HG02885 (cell line): ENCODE measurements at regions not wholly inside any gene's neighbourhood (a gene's known extent, or its start where the extent isn't known, plus 50 kb on each side); places are given as distances from the start of the nearest gene placed in this dataset.
"Not testable (repeated sequence)": the region's sequence is repeated elsewhere in the genome, so short reads cannot be mapped to it uniquely, and the experiment has no call there.

ENCODE experiments used
- ATAC-seq: cut with Tn5 transposase; IDR thresholded peaks from one replicate; pipeline ENCODE4 v1.9.1; 2021; ENCODE audit warnings: mild to moderate bottlenecking; ENCODE audit not compliant: unreplicated experiment, poor library complexity

DNA sequence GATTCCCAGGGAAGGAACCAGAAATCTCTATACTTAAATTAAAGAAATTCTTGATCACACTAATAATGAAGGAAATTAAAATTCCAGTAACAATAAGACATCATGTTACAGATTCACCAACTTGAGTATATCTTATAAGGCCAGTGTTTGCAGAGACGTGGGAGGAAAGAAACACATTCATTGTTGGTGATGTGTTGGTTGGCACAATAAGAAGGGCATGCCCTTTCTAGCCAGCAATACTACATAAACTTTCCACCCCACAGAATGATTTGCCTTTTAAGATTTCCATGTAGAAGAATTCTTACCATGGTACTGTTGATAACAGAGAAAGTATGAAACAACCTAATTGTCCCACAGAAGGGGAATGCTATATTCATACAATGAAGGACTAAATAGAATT is 581.5 kb downstream of the STIM2 start:
- no peak for ATAC-seq

DNA sequence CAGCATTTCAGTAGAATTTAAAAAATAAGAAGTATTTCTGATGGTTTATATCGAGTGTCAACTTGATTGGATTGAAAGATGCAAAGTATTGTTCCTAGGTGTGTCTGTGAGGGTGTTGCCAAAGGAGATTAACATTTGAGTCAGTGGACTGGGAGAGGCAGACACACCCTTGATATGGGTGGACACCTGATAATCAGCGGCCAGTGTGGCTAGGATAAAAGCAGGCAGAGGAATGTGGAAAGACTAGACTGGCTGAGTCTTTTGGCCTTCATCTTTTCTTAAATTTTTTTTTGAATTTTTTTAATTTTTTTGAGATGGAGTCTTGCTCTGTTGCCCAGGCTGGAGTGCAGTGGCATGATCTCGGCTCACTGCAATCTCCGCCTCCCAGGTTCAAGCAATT is 582.0 kb downstream of the STIM2 start:
- ATAC-seq = not testable (repeated sequence)

DNA sequence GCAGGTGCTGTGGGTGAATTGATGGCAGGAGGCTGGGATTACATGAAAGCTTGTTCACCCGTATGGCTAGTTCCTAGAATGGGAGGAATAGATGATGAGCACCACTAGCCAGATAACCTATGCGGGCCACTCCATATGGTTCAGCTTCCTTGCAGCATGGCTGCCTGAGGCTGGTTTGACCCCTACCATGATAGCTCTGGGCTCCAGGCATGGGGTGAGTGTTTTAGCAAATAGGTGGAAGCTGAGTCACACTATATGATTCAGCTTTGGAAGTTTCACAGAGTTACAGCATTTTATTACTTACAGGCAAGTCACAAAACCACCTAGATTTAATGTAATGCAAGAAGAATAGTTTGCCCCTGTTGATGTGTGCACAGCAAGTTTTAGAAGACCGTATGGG is 603.2 kb downstream of the STIM2 start:
- ATAC-seq = no peak

DNA sequence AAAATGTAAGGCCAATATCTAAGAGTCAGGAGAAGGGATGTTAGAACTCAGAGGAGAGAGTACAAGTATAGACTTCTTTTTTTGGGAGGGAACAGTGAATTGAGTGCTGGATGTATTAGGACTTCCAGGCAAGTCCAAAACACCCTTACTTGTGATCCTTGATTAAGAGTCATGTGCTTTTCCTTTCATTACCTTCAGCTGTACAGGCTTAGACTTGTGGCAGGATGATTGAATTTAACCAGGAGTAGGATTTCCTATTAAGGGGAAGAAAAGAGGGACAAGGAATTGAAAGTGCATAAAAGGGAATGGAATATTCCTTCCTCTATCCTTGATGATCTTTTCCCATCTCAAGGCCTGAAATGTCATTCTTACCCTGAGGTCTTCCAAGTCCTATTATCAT is 606.7 kb downstream of the STIM2 start:
- ATAC-seq = no peak

DNA sequence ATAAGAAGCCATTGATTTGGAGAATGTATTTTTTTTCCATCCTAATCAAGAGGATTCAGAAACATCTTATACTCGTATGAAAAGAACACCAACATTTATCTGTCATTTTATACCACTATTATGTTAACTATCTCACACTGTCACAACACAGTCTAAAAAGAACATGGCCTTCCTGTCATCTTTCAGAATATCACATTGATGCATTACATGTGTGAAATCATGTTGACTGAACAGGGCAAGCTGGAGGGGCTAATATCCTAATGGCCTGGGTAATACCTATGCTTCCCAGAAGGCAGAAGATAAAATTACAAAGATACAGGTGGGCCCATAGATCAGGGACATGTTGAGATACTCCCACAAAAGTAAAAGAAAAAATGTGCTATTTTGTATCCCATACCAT is 611.7 kb downstream of the STIM2 start:
- no peak for ATAC-seq

DNA sequence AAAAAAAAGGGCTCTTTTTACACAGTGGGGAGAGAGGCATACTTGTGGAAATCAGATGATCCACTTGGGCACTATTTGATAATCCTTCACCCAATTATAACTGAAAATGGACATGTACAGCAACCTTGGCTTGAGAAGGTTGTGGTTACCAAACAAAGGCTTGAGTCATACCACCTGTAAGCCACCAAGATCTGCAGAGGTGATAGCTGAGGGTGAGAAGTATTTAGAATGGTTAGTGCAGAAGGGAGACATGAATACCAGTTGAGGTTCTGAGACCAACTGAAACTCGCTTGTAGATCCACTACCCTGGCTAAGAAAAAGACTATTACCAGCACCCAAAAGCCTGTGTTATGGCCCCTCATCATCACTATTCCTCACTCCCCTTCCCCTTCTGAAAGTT is 614.0 kb downstream of the STIM2 start:
- ATAC-seq = no peak

DNA sequence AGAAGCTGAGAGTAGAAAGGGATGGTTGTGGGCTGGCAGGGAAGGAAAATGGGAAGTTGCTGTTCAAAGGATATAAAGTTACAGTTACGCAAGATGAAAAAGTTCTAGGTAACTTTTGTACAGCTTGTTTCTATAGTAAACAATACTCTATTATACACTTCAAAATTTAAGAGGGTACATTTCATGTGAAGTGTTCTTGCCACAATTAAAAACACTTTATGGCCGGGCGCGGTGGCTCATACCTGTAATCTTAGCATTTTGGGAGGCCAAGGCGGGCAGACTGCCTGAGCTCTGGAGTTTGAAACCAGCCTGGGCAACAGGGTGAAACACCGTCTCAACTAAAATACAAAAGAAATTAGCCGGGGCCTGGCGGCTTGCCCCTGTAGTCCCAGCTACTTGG is 623.6 kb downstream of the STIM2 start:
- ATAC-seq = no peak

DNA sequence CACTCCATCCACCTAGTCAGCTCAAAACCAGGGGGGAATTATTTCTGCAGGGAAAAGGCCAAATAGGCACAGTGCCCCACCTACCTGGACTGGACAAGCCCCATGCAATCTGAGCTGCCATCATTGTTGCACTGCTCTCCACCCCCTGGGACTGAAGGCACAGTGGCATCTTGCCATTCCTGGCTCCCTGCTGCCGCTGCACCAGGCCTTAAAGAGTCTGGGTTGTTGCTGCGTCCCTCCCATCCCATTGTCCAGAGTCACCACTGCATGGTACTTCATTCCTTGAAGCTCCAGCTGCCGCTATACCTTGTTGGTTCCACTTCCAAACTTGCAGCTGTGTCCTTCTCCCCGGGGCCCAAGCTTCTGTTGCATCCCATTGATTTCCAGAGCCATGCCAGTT is 629.7 kb downstream of the STIM2 start:
- ATAC-seq = no peak

DNA sequence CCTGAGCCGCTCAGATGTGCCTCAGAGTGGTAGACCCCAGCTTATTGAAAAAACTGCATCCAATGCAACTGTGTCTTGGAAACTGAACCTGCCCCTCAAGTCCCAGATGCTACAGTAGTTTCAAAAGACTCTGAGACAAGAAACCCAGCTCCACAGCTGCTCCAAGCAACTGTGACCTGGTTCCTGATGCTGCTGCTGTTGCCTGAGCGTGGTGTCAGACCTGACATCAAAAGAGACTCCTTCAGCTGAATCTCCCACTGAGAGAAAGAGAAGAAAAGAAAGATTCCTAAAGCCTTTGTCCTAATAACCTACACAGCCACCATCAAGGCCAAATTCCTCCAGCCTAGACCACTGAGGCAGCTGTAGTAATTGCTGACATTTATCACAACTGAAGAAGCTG is 630.1 kb downstream of the STIM2 start:
- ATAC-seq = no peak

DNA sequence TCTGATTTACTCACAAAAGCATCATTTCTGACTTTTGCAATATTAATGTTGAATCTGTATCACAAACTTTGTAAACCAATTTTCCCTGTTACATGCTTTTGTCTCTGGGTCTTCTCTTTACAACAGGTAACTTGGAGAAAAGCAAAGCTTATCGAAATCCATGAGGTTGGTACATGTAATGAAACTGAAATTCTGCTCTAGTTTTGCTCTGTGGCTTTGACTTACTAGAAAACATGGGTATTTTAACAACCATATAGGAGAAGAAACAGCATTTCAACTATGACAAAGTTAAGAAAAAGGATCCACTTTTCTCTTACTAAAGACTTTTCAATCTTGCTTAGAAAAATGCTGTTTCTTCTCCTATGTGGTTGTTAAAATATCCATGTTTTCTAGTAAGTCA is 645.8 kb downstream of the STIM2 start:
- no peak for ATAC-seq

DNA sequence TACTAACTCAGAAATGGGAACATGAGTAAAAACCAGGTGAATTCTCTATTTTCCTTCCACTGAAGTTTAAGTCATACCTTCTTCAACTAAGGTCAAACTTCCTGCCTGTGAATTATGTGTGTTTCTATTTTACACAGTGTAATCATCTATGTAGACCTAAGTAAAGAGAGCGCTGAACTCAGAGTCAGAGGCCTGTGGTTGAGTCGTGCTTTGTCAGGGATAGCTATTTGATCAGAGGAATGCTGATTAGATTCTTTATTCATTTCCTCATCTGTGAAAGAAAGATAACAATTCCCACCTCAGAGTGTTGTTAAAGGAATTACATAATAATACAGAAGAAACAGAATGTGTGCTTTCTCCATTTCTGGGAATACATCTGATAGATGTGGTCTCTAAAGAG is 654.1 kb downstream of the STIM2 start:
- no peak for ATAC-seq

DNA sequence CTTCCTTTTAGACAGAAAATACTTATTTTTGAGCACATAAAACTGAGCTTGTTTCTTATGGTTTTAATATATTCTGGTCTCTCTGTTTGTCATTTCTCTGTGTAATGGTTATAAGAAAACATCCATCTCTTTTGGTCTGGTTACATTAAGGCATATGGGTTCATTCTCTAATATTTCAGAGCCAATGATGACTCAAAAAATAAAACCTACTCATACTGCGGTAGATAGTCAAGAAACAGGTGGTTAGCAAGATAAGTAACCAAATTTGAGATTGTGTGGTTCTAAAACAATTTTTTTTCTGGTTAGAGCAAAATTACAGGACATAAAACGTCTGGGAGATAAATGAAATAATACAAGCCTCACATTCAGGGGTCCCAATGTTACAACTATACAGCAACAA is 654.5 kb downstream of the STIM2 start:
- ATAC-seq = no peak

DNA sequence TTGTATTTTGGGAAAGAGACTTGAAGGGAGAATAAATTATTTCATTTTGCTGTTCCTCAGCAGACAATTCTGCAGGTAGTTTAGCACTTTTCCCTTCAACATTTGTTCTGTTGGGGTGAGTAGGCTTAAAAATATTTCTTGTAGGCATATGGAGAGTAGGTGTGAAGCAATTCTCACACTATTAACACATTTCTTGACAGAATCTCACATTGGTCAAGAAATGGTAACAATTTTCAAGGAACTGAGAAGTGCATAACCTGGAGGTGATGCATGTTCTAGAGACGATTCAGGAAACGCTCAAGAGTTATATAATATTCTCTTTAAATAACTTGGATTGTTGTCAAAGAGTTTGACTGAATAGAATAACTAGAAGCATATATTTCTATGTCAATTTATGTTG is 658.2 kb downstream of the STIM2 start:
- ATAC-seq = no peak

DNA sequence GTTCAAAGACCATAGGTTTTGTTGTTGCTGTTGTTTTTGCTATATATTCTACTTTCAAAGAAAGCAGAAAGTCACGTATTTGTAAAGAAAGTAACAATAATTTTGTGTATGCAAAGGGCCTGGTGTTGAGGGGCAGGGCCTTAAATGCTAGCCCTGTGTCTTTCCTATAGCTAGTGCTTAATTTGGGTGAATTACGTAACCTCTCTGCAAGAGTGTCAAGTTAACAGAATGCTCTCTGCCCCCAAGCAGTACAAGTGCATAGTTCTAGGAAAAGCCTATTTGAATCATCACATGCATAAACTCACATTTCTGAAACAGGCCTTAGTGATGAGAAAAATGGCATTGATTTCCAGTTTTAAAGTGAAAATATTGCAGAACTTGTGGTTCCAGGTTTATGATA is 663.6 kb downstream of the STIM2 start:
- no peak for ATAC-seq

DNA sequence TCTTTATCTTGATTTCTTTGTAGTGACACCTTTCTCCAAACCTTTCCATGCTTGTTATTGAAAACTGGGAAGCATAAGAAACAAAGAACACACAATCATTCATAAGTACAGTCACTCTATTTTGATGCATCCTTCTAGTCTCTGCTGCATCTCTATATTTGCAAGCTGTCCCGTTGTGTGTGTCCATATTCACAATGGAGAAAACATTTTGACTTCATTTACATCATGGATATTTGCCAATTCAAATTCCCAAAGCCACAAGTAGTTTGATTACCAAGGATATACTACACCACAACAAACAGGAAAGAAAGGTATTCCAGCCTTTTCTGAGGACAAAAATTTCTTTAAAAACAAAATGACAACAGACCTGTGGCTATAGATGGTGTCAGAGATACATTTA is 673.8 kb downstream of the STIM2 start:
- ATAC-seq = no peak

DNA sequence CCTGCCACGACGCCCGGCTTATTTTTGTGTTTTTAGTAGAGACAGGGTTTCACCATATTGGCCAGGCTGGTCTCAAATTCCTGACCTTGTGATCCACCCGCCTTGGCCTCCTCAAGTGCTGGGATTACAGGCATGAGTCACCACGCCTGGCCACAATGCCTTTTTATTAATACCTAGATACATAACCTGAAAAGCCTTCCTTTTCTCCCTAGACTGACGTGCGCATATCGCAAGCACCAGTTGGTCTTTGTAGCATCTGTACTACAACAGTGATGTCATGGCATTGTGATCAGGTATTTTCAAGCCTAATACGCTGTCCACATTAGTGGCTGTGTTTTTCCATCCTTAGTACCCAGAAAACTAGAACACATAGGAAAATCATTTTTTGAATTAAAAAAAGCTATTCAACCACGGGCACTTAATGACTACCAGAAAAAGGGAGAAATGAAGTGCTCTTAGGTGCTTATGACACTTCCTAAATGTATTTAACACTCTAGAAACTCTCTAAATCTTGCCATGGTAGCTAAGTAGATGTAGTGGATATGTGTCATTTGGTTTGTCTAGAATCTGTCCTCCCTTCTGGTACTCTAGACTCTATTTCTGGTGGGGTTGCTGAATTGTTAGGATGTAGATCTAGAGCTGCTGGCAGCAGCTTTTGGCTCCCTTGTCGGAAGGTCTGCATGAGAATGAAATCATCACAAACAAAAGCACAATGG is 707.8 kb downstream of the STIM2 start:
- ATAC-seq = no peak

DNA sequence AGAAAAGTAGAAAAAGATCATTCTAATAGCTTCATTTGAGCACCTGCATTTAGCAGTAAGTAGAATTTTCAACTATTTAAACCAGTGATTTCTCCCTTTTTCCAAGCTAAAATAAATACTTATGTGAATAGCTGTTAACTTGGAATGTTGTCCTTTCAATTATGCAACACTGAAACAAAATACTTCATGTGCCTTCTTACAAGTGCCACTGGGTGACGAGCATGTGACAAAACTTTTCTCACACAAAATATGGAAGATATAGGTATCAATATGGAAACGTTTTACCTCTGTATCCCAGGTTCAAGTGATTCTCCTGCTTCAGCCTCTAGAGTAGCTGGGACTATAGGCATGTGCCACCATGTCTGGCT is 708.3 kb downstream of the STIM2 start:
- no peak for ATAC-seq

DNA sequence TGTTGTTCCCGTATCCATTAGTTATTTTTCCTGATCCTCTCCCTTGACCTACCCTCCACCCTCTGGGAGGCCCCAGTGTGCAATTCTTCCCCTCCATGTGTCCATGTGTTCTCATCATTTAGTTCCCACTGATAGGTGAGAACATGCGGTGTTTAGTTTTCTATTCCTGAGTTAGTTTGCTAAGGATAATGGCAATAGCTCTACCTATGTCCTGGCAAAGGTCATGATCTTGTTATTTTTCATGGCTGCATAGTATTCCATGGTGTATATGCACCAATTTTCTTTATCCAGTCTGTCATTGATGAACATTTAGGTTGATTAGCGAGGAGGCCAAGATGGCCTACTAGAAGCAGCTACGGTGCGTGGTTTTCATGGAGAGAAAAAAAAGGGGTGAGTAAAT is 714.1 kb downstream of the STIM2 start:
- ATAC-seq = no peak

DNA sequence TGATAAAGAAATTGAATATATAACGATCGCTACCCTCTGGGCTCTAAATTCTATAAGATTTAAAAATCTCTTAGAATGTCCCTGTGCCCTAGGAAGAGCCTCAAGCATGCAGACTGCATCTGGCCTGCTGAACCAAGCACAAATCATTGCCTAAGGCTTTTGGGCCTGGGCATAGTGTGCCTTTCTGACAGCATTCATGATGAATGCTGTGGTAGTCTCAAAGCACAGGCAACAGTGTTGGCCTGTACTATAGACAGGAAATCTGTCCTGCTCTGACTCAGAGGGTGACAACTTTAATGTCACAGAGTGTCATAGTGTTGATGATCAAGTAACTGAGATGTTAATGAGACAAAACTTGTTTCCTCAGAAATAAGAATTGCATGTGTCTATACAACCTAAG is 717.3 kb downstream of the STIM2 start:
- ATAC-seq = no peak

DNA sequence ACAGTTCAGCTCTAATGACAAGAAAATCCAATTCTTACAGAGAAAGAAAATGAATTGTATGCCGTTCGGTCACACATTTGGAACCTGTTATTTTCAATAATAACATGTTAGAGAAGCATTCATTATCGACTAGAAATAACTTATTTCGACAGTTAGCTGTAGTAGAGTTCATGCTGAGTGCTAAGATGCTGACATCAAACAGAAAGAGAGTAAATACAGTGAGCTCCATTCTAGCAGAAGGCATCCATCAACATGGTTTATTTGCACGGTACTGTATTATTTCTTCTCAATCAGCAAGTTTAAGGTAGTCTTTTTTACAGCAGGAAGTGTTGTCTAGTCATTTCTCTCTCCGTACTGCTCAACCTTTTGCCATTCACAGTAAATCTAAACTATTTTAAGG is 732.1 kb downstream of the STIM2 start:
- no peak for ATAC-seq

DNA sequence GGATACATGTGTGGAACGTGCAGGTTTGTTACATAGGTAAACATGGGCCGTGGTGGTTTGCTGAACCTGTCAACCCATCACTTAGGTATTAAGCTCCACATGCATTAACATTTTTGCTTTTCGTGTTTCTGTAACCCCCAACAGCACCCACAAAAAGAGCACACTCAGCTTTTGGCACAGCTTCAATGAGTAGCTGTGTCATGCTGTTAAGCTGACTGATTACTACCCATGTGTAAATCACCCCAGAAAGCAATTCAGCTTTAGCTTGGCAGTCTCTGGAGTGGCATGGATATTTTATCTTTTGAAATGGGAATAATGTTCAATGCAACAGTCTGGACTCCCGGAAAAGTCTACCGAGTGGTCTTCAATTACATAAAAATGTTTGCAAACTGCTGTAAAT is 734.3 kb downstream of the STIM2 start:
- no peak for ATAC-seq

DNA sequence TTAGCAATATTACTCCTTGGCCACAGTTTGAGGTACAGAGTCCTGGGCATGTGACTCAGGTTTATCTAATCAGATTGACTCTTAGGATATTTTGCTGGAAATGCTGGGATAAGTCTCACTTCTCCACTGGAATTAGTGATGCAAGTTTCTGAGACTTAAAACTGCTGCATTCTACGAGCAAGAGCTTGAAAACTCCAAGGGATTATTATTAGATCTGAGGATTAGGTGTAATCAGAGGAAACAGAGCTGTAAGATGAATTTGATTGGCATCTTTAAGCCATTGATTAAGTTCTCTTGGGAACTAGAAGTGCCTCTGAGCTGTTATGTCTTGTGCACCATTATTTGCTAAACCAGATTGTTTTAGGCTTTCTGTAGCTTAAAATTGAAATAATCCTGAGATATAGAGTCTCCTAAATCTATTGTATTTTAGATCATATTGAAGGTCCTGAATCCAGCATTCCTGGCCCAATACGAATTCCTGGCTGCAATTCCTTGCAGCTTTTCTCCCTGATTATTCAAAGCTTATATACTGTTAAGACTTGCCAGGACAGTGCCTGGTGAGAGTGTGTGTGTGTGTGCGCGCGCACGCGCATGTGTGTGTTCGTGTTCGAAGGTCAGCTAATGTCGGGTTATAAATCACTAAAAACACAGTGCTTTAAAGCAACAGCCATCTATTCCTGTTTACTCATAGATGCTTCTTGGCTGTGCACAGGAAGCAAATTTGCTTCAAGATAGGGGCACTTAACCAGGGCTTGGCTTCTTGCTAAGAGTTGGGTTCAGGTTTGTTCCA is 735.1 kb downstream of the STIM2 start:
- no peak for ATAC-seq
